Body of pancreas (tissue), 4 donors: ENCODE measurements at regions not wholly inside any gene's neighbourhood (a gene's known extent, or its start where the extent isn't known, plus 50 kb on each side); places are given as distances from the start of the nearest gene placed in this dataset.

Experiments used
- CTCF ChIP-seq, 7 experiments: fragments of 450-650 bp in 4 of 7; fragments of 200-600 bp in 3 of 7; sonication (generic) in 3 of 7; IDR thresholded peaks; one replicate each; pipeline ENCODE4 v1.5.1; 2016 to 2019; ENCODE audit warnings: antibody characterized with exemption in 7 of 7
- POLR2A ChIP-seq, 3 donors: fragments of 450-650 bp; IDR thresholded peaks; one replicate each; pipeline ENCODE4 v1.6.1; 2016; ENCODE audit warnings: antibody characterized with exemption in 3 of 3, mild to moderate bottlenecking in 2 of 3

GRCh38 chr6:164906766-164907165 is 402.6 kb downstream of the C6orf118 start:
- TF ChIP-seq CTCF (IDR thresholded peaks at IDR 0.05) (no peak), POLR2A (IDR thresholded peaks at IDR 0.05) (no peak)
